ENCODE measurements at regions not wholly inside any gene's neighbourhood (a gene's known extent, or its start where the extent isn't known, plus 50 kb on each side); places are given as distances from the start of the nearest gene placed in this dataset.

- H3K56ac ChIP-seq (ENCODE audit: insufficient read length, low read depth, low read length) = no peak overlapping the region
- H2BK5ac ChIP-seq (ENCODE audit: insufficient read length, low read length) = no peak overlapping the region
- H3K4ac ChIP-seq (ENCODE audit: low read depth, low read length) = no peak overlapping the region
- H4K20me1 ChIP-seq (ENCODE audit: control insufficient read depth, insufficient read depth, insufficient read length) = no peaks in the 10 kb centered on the region
- no peaks in the 10 kb centered on the region for H3K79me2 ChIP-seq (ENCODE audit: insufficient read depth, low read length)
- no peak overlapping the region for H3K4me2 ChIP-seq (ENCODE audit: insufficient read depth, insufficient read length, low read length)
- no peak overlapping the region for H2BK15ac ChIP-seq (ENCODE audit: low read depth, low read length)
- H2AFZ ChIP-seq (ENCODE audit: low read length) = no peak overlapping the region
- H3K18ac ChIP-seq (ENCODE audit: insufficient read length, low read depth, low read length) = no peak overlapping the region
- H3K79me1 ChIP-seq (ENCODE audit: insufficient read depth, low read depth, low read length, poor library complexity, severe bottlenecking) = no peaks in the 10 kb centered on the region
- no peak overlapping the region for H4K8ac ChIP-seq (replicated peaks; ENCODE audit: insufficient read length, low read depth, low read length)
- H3T11ph ChIP-seq (ENCODE audit: low read length) = no peak overlapping the region
- H2BK20ac ChIP-seq (ENCODE audit: low read depth, low read length, poor library complexity, severe bottlenecking) = no peak overlapping the region
- H3K27me3 ChIP-seq (ENCODE audit: insufficient read depth, low read length) = no peaks in the 10 kb centered on the region
- no peak overlapping the region for H4K91ac ChIP-seq (ENCODE audit: insufficient read length, low read depth, low read length)
- H2BK12ac ChIP-seq (ENCODE audit: insufficient read length, low read depth, low read length) = no peak overlapping the region
- no peak overlapping the region for H3K27ac ChIP-seq (ENCODE audit: insufficient read length, low read depth, low read length)
- no peak for TF ChIP-seq CTCF (conservative IDR thresholded peaks at IDR 0.05)
- H3K14ac ChIP-seq (ENCODE audit: insufficient read depth, low read length) = no peak overlapping the region
- H3K9me3 ChIP-seq (ENCODE audit: control insufficient read depth, low read depth, low read length) = no peaks in the 10 kb centered on the region
- Mint-ChIP-seq H3K9me3 (peaks cover 18 to 22% of the 10 kb centered on the region in 2 experiments), H3K4me1 (no peaks in the 10 kb centered on the region), H3K27me3 (ENCODE audit: low read depth) (peaks cover 2% of the 10 kb centered on the region), H3K36me3 (ENCODE audit: insufficient read depth in 1 of 3, low read depth in 3 of 3) (peaks cover 6 to 19% (median 9%) of the 10 kb centered on the region in 3 experiments; a peak in 5 of 7 replicates), H3K4me3 (no peak overlapping the region), H3K27ac (no peak overlapping the region)
- no peaks in the 10 kb centered on the region for H3K4me1 ChIP-seq (ENCODE audit: insufficient read depth, low read length)
- no peak overlapping the region for H2BK120ac ChIP-seq (ENCODE audit: low read depth, low read length, poor library complexity, severe bottlenecking)
- H3K23me2 ChIP-seq (ENCODE audit: insufficient read length, low read depth, low read length, poor library complexity, severe bottlenecking) = no peaks in the 10 kb centered on the region
- no peak overlapping the region for H3K23ac ChIP-seq (ENCODE audit: insufficient read length, low read depth, low read length)
- DNase-seq = no peak
- no peak overlapping the region for H4K5ac ChIP-seq (ENCODE audit: insufficient read length, low read depth, low read length)
- no peak overlapping the region for H2AK5ac ChIP-seq (ENCODE audit: insufficient read length, low read length)
- H3K9ac ChIP-seq (ENCODE audit: extremely low read depth, insufficient read length, low read length) = no peak overlapping the region
Observed at GRCh38 chr14:29503903-29504302, 423.7 kb downstream of the PRKD1 start.

Measured in H9 (cell line).